T47D (cell line): ENCODE measurements at regions not wholly inside any gene's neighbourhood (a gene's known extent, or its start where the extent isn't known, plus 50 kb on each side); places are given as distances from the start of the nearest gene placed in this dataset.

Source experiments
- DNase-seq, 2 experiments: peaks; one replicate each; pipeline versions ENCODE4 v3.0.0 to v3.0.0-alpha.2; 2011 to 2012; ENCODE audit warnings: low read depth in 1 of 2, low spot score in 1 of 2
- JUND ChIP-seq: IDR thresholded peaks from 2 replicates; pipeline ENCODE4 v1.6.1; 2012; ENCODE audit warnings: low read depth
- in situ Hi-C: cut with HindIII; loops from 2 replicates; pipeline ENCODE4 v1.10.0; 2016; ENCODE audit warnings: low sequenced_read_pairs, low pct_unique_long_range_greater_than_20kb

DNA sequence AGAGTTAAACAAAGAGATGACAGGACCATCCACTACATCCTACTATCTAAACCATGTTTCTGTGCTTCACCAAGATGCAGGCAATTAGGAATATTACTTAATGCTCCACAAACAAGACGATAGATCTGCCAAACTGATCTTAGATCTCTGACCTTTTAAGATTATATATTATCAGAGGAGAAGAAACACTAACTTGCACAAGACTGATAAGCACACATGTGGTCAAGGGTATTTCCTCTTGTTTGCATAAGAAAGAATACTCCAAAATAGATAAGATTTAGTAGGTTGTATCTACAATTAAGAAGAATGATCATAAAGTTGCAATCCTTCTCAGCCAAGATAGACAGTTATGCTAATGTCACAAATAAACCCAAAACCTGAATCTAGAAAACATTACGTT, 601.0 kb upstream of the ACO1 start:
- TF ChIP-seq JUND, result no peak
- in situ Hi-C loops, result no loop called here
- no peak for DNase-seq

DNA sequence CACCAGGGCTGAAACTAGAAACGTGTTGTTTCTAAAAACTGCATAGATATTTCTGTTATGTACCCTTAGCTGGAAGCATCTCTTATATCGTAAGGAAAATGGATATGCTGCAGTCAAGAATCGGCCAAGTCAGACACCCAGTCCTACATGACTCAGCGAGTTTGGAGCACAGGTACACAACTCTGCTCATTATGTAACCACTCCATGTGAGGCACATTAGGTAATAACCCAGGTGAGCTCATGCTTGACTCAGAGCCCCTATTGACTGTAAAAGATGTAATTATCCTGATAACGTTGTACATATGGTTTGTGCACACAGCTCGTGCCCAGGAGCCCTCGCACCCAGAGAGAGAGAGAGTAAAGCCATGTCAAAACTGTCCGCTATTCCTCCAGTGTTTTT, 593.7 kb upstream of the ACO1 start:
- in situ Hi-C loops, result no loop called here
- TF ChIP-seq JUND, result no peak
- no peak for DNase-seq

DNA sequence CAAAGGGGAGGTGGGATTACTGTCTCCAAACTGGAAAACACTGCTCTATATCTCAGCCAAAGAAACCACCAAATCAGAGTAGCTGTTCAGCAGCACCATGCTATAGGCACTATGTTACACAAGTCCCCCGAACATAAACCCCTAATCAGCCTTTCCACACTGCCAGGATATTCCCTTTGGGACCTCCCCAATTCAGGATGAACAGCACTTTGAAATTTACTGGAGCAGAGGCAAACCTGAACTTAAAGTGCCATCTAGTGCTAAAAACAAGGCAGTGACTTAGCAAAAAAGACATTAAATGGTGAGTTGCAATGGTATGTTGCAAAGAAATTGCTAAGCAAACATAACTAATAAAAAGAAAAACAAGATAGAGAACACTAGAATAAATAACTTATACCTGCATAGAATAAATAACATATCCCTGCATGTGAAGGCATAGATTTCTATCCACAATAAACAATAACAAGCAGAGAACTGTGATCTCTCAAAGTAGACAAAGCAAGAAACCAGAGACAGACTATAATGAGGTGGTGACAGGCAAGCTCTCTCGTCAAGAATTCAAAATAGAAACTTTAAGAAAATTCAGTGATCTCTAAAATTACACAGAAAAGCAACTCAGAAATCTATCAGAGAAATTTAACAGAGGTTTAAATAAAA, 584.4 kb upstream of the ACO1 start:
- peak in 1 of 2 experiments; percentile 62 for DNase-seq
- in situ Hi-C loops, result no loop called here
- no peak for TF ChIP-seq JUND

DNA sequence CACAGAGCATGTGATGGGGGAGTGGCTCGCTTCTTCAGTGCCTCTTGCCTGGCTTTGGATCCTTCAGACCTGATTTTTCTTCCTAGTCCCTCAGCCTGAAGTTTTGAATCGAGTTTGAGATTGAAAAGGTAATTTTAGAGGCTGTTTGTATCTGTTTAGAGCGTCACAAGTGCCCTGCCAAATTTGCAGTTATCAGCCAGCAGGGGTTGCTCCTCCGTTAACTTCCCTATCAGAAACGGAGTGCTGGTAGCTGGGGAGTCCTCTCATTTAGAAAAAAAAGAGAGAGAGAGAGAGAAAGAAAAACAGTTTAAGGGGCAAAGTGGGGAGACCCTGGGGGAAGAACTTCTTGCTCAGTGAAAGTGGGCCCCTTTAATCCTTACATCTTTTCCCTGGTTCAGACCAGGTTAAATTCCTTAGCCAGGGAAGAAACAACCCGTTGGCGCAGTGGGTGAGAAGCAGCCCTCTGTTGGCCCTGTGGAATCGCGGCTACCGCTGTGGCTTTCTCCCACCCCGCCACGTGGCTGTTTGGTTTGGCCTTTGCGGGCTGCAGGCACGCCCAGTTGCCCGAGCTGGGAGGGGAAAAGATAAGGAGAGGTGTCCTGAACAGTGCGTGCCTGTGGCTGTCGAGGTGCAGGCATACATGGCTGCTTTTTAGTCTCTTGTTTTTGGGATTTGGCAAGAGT, 576.7 kb upstream of the ACO1 start:
- in situ Hi-C loops, result no loop called here
- no peak for TF ChIP-seq JUND
- peak in 1 of 2 experiments; percentile 18 for DNase-seq

DNA sequence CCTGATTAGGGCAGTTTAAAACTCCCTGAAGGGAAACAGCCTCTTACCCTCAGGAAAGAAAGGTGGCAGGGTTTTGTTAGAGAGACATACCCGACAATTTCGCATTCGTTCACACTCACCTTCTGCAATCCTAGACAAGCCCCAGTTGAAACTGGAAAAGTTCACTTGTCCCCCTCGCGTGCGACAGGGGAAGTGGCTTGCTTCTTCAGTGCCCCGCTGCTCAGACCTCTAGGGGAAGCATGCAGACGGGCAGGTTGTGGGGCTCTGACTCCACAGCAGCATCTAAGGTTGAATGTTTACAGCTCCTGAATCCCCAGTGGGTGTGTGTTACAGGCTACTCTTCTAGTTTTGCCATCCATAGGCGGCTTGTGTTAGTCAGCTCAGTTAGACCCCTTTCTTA, 575.7 kb upstream of the ACO1 start:
- peak in 1 of 2 experiments; percentile 33 for DNase-seq
- in situ Hi-C loops, result no loop called here
- TF ChIP-seq JUND, result no peak

DNA sequence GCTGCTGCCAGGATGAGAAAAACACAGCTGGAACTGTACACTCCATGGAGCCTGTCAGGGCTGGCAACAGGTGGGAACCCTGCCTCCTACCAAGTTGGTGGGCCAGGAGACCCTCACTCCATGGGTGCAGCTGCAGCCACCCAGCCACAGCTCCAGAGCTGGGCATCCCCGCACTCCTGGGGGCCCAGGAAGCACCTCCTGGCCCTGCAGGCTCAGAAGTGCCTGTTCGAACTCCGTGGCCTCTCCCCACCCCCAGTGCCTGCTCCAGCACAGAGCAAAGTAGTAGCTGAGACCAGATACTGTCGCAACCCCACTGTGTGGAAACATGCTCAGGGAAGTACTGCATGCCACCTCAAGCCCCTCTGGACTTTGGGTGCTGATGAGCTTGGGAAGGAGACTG, 564.0 kb upstream of the ACO1 start:
- no peak for TF ChIP-seq JUND
- in situ Hi-C loops, result no loop called here
- no peak for DNase-seq

DNA sequence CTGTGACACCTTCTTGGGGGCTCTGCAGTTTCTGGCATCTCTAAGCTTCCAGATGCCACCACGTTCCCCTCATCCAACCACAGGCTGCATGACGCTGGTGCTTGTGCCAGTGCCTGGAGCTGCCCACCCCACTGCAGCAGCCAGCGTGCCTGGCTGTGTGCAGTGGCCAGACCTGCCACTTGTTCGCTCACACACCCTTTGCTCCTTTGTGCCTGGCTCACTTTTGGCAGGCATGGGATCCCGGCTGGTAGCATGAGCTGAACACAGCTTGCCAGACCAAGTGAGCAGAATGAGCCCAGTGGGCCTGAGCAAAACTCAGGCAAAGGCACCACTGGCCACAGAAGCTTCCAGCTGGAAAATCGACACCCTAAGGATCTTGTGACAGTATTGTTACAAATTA, 562.9 kb upstream of the ACO1 start:
- TF ChIP-seq JUND, result no peak
- in situ Hi-C loops, result no loop called here
- DNase-seq, result no peak

DNA sequence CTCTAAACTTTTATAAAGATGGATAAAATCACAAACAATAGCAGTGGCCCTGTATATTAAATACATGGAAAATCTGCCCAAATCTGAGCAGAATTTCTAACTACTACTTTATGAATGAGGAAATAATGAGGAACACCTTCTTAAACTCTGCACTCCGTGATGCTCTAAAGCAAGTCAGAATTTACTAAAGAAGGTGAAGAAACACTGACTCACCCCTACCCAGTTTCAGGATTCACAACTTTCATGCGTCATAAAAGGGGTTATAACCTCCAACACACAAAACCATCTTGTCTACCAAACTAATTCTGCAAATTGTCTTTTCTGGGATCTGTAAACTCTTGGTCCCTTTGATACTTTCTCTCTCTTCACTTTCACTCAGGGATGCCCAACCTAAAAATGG, 561.1 kb upstream of the ACO1 start:
- in situ Hi-C loops, result no loop called here
- no peak for DNase-seq
- TF ChIP-seq JUND, result no peak

DNA sequence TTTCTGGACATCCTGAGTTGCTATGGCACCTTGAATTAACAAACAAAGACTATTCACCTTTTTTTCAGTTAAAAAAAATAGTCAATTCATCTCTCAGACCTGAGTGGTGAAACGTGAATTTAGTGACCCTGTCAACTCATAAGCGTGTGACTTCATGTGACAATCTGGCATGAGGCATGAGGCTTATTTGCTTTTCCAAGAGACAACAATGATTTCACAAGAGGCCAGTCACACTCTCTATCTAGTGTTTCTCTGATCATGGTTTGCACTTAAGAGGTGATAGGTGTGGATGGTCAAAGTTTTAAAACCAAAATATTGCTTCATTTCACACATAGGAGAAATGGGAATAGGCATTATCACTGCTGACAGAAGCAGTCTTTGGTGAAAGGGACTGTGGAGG, 559.6 kb upstream of the ACO1 start:
- in situ Hi-C loops, result no loop called here
- TF ChIP-seq JUND, result no peak
- peak in 1 of 2 experiments; percentile 5 for DNase-seq

DNA sequence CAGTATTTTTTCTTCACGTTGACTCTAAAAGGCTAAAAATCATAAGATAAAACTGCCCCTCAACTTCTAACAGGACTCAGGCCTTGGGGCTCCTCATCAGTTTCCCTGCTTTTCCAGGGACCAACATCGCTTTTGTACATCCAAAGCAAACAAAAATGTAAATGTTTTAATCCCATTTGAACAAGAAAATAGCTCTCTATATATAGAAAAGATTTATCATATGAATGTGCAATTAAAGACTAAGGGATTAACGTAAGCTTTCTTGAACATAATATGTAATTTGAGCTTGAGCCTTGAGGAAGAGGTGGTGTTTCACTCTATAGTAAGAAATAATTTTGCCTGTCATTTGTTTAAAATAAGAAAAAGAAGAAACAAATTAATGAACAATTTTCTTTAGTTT, 547.2 kb upstream of the ACO1 start:
- no peak for DNase-seq
- in situ Hi-C loops, result no loop called here
- no peak for TF ChIP-seq JUND

DNA sequence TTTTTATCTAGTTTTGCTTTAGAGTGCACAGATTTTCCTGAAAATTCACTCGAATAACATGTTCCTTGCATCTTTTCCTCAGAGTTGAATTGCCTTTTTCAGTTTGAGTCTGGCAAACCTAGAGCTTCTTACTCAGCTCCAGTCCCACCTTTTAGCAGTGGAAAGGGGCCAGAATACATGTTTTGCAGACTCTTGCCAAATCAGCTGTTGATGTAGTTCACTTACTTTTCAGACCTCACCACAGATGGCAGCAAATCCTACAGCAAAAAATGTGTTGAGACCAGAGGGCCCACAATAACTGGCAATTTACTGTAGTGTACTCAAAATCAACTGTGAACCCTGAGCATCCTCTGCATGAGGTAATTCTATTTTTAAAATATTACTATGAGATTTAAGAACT, 545.2 kb upstream of the ACO1 start:
- TF ChIP-seq JUND, result no peak
- peak in 1 of 2 experiments; percentile 38 for DNase-seq
- in situ Hi-C loops, result no loop called here

DNA sequence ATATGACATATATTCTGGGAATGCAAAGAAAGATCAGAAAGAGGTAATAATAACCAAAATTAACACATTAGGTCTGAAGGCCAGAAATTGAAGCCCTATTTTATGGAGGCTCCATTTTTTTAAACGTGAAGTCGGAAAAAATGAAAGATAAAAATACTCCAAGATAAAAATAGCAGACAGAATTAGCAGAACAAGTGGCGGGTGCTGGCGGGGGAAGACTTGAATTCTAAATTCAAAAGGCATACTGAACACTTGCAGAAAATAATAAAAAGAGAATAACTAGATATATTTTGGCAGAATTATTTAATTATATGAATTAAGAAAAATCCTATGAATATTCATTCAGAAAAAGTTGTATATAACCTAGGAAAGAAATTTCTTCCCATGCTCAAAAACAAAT, 543.7 kb upstream of the ACO1 start:
- no peak for TF ChIP-seq JUND
- in situ Hi-C loops, result no loop called here
- no peak for DNase-seq

DNA sequence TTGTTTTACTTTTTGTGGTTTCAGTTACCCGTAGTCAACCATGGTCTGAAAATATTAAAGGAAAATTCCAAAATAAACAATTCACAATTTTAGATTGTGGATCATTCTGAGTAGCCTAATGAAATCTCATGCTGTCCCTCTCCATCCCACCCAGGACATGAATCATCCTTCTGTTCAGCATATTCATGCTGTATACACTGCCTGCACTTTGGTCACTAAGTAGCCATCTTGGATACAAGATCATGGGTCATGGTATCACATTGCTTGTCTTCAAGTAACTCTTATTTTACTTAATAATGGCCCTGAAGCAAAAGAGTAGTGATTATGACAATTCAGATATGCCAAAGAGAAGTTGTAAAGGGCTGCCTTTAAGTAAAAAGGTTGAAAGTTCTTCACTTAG, 536.5 kb upstream of the ACO1 start:
- in situ Hi-C loops, result no loop called here
- DNase-seq, result no peak
- TF ChIP-seq JUND, result no peak

DNA sequence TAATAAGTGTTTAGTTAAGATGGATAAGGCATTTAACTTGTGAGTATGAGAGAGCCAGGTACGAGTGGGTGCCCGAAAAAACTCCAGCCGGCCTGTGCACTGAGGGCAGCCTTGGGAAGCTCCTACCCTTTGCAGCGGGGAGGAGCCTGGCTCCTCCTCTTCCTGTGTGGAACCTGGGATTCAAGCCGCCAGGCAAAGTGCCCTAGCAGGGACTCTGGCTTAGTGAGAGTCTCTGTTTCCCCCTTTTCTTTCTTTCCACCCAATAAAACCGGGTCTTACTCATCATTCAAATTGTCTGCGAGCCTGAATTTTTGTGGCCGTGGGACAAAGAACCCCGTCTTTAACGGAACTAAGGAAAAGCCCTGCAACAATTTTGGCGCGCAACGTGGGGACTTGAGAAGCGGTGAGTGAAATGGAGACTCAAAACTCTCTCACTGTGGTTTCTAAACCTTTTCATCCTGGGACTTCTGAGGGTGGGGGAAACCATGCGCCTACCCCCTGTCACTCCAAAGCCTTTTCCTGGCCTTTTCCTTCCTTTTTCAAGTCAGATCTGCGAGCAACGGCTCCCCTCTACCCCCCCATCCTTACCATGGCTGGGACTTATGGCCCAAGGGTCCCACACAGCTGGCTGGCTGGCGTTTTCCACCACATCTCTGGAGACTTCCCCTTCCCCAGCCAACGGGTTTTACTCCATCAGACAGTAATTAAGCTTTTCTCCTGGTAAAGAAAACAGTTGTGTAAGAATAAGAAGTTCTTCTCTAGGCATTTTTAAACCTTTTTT, 535.7 kb upstream of the ACO1 start:
- in situ Hi-C loops, result no loop called here
- DNase-seq, result peak in 1 of 2 experiments; percentile 19
- no peak for TF ChIP-seq JUND
